ENCODE measurements at regions not wholly inside any gene's neighbourhood (a gene's known extent, or its start where the extent isn't known, plus 50 kb on each side); places are given as distances from the start of the nearest gene placed in this dataset.

DNA sequence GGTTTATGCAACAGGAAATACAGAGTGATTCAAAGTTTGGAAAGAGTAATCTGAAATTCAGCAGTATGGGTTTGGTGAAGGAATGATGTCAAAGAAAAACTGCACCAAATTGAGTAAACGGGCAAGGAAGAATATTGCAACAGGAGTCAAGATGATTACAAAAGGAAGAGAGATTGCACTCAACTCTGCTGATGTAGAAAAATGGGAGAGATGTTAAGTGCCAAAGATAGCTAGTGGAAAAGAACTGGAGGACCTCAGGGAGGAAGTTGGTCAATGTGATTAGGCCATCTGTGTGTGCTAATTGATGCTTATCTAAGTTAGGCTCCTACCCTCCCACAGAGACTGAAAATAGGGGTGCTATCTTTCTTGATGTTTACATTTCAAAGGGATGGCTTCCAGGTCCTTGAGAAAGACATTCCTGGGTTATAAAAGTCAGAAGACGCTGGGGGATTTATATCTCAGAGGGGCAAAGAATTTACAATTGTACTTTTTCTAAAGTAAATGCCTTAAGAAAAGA lies 167.4 kb upstream of the FAM47A start:
- no peak overlapping the region for H3K4me2 ChIP-seq
- no peak overlapping the region for H3K27ac ChIP-seq
- DNase-seq (ENCODE audit: low spot score) = no peak
- H4K20me1 ChIP-seq (ENCODE audit: insufficient read depth, poor library complexity, severe bottlenecking) = no peaks in the 10 kb centered on the region
- H3K9me2 ChIP-seq (replicated peaks; ENCODE audit: insufficient read depth) = no peaks in the 10 kb centered on the region
- 32% methylated on average over 2 of the region's 2 CpGs for WGBS (ENCODE audit: low lambda C conversion rate, missing lambda C conversion rate)
- no peak overlapping the region for H2AFZ ChIP-seq
- H3K27me3 ChIP-seq = no peaks in the 10 kb centered on the region
- no peaks in the 10 kb centered on the region for H3K4me1 ChIP-seq (ENCODE audit: insufficient read depth)
- no peaks in the 10 kb centered on the region for H3K36me3 ChIP-seq (replicated peaks; ENCODE audit: insufficient read depth, low read depth)
- no peaks in the 10 kb centered on the region for H3K79me2 ChIP-seq
- no peak for TF ChIP-seq EZH2phosphoT487 (IDR thresholded peaks at IDR 0.05; ENCODE audit: low read depth, severe bottlenecking, unreplicated experiment)
- TF ChIP-seq, protein P1, sequence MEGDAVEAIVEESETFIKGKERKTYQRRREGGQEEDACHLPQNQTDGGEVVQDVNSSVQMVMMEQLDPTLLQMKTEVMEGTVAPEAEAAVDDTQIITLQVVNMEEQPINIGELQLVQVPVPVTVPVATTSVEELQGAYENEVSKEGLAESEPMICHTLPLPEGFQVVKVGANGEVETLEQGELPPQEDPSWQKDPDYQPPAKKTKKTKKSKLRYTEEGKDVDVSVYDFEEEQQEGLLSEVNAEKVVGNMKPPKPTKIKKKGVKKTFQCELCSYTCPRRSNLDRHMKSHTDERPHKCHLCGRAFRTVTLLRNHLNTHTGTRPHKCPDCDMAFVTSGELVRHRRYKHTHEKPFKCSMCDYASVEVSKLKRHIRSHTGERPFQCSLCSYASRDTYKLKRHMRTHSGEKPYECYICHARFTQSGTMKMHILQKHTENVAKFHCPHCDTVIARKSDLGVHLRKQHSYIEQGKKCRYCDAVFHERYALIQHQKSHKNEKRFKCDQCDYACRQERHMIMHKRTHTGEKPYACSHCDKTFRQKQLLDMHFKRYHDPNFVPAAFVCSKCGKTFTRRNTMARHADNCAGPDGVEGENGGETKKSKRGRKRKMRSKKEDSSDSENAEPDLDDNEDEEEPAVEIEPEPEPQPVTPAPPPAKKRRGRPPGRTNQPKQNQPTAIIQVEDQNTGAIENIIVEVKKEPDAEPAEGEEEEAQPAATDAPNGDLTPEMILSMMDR (IDR thresholded peaks at IDR 0.05; ENCODE audit: poor library complexity) = no peak
- TF ChIP-seq EZH2 (IDR thresholded peaks at IDR 0.05; ENCODE audit: borderline replicate concordance) = no peak
- no peak overlapping the region for H3K4me3 ChIP-seq
- no peaks in the 10 kb centered on the region for H3K9me3 ChIP-seq (ENCODE audit: low read depth)

DNA sequence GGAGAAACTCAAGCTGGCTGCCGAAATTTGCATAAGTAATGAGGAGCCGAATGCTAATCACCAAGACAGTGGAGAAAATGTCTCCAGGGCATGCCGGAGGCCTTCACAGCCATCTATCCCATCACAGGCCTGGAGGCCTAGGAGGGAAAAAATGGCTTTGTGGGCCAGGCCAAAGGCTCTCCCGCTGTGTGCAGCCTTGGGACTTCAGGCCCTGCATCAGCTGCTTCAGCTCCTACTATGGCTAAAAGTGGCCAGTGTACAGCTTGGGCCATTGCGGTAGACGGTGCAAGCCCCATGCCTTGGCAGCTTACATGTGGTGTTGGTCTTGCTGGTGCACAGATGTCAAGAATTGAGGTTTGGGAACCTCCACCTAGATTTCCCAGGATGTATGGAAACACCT lies 162.6 kb upstream of the FAM47A start:
- WGBS (ENCODE audit: low lambda C conversion rate, missing lambda C conversion rate) = 95% methylated on average over 6 of the region's 6 CpGs
- no peaks in the 10 kb centered on the region for H3K79me2 ChIP-seq
- TF ChIP-seq, protein P1 (IDR thresholded peaks at IDR 0.05; ENCODE audit: poor library complexity) = no peak
- TF ChIP-seq EZH2phosphoT487 (IDR thresholded peaks at IDR 0.05; ENCODE audit: low read depth, severe bottlenecking, unreplicated experiment) (no peak), EZH2 (IDR thresholded peaks at IDR 0.05; ENCODE audit: borderline replicate concordance) (no peak)

DNA sequence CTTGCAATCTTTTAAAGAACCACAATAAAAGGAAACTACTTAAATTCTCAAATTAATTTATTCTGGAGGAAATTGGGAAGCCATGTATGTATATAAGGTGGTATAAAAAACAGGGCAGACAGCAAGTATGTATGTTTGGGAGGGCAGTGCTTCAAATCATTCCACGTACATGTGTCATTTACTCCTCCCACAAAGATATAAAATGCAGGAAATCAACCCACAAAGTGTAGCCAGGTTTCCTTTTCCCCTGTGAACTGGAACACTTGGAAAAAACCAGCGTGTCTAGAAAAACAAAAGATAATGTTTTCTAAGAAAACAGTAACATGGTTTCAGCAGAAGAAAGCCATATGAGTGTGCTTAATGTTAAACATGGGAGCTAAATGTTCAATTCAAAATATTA lies 156.7 kb upstream of the FAM47A start:
- H3K4me3 ChIP-seq = no peak overlapping the region
- no peaks in the 10 kb centered on the region for H3K27me3 ChIP-seq
- 50% methylated on average over 2 of the region's 2 CpGs for WGBS (ENCODE audit: low lambda C conversion rate, missing lambda C conversion rate)
- no peaks in the 10 kb centered on the region for H3K79me2 ChIP-seq
- no peaks in the 10 kb centered on the region for H4K20me1 ChIP-seq (ENCODE audit: insufficient read depth, poor library complexity, severe bottlenecking)
- H3K4me2 ChIP-seq = no peak overlapping the region
- H3K36me3 ChIP-seq (replicated peaks; ENCODE audit: insufficient read depth, low read depth) = no peaks in the 10 kb centered on the region
- H3K27ac ChIP-seq = no peak overlapping the region
- no peak for DNase-seq (ENCODE audit: low spot score)
- H3K9me2 ChIP-seq (replicated peaks; ENCODE audit: insufficient read depth) = no peaks in the 10 kb centered on the region
- no peaks in the 10 kb centered on the region for H3K4me1 ChIP-seq (ENCODE audit: insufficient read depth)
- no peaks in the 10 kb centered on the region for H3K9me3 ChIP-seq (ENCODE audit: low read depth)
- H2AFZ ChIP-seq = no peak overlapping the region
- TF ChIP-seq, protein P1 (IDR thresholded peaks at IDR 0.05; ENCODE audit: poor library complexity) = no peak
- TF ChIP-seq EZH2phosphoT487 (IDR thresholded peaks at IDR 0.05; ENCODE audit: low read depth, severe bottlenecking, unreplicated experiment) = no peak
- TF ChIP-seq EZH2 (IDR thresholded peaks at IDR 0.05; ENCODE audit: borderline replicate concordance) = no peak

More for the DNA sequence above, 162.6 kb upstream of the FAM47A start:
- Histone ChIP-seq H3K36me3 (replicated peaks; ENCODE audit: insufficient read depth, low read depth) (no peaks in the 10 kb centered on the region), H3K27ac (no peak overlapping the region), H4K20me1 (ENCODE audit: insufficient read depth, poor library complexity, severe bottlenecking) (no peaks in the 10 kb centered on the region), H3K9me2 (replicated peaks; ENCODE audit: insufficient read depth) (no peaks in the 10 kb centered on the region), H3K4me1 (ENCODE audit: insufficient read depth) (no peaks in the 10 kb centered on the region), H3K4me3 (no peak overlapping the region), H3K27me3 (no peaks in the 10 kb centered on the region), H2AFZ (no peak overlapping the region), H3K9me3 (ENCODE audit: low read depth) (no peaks in the 10 kb centered on the region), H3K4me2 (no peak overlapping the region)
- no peak for DNase-seq (ENCODE audit: low spot score)

Data from hepatocyte (in vitro differentiated cells).